Breast epithelium (tissue), 4 donors: ENCODE measurements at regions not wholly inside any gene's neighbourhood (a gene's known extent, or its start where the extent isn't known, plus 50 kb on each side); places are given as distances from the start of the nearest gene placed in this dataset.

Source experiments
- DNase-seq, 2 donors: peaks; one replicate each; pipeline ENCODE4 v3.0.0-alpha.2; 2019; ENCODE audit warnings: low spot score in 2 of 2
- H3K27ac ChIP-seq, 2 donors: fragments of 200-600 bp; sonication (generic) in 1 of 2; one replicate each; pipeline ENCODE4 v1.5.1; 2016 to 2019; ENCODE audit warnings: mild to moderate bottlenecking in 1 of 2
- H3K27me3 ChIP-seq, 2 donors: fragments of 200-600 bp; sonication (generic) in 1 of 2; one replicate each; pipeline versions ENCODE4 v1.5.1 to v1.6.0; 2017 to 2019; ENCODE audit warnings: control low read depth in 1 of 2, mild to moderate bottlenecking in 1 of 2
- H3K36me3 ChIP-seq: fragments of 200-600 bp; one replicate; pipeline ENCODE4 v1.5.1; 2019
- H3K4me1 ChIP-seq, 2 donors: fragments of 200-600 bp; sonication (generic); one replicate each; pipeline ENCODE4 v1.5.1; 2016 to 2019; ENCODE audit warnings: control low read depth in 1 of 2
- H3K4me3 ChIP-seq, 3 donors: fragments of 200-600 bp; sonication (generic); 1 replicate in 2 of 3; 2 replicates in 1 of 3; pipeline ENCODE4 v1.5.1; 2016 to 2019; ENCODE audit warnings: mild to moderate bottlenecking in 3 of 3, moderate library complexity in 2 of 3
- H3K9me3 ChIP-seq, 2 donors: fragments of 200-600 bp; sonication (generic) in 1 of 2; one replicate each; pipeline ENCODE4 v1.5.1; 2016 to 2019; ENCODE audit warnings: control low read depth in 1 of 2
- POLR2A ChIP-seq: fragments of 450-650 bp; IDR thresholded peaks from one replicate; pipeline ENCODE4 v1.6.1; 2016; ENCODE audit warnings: antibody characterized with exemption, mild to moderate bottlenecking, moderate library complexity
- POLR2AphosphoS5 ChIP-seq, 3 donors: sonication (generic); formaldehyde crosslinking; IDR thresholded peaks; one replicate each; pipeline ENCODE4 v1.6.1; 2017; ENCODE audit warnings: antibody characterized with exemption in 3 of 3
- intact Hi-C: fragments of 100-400 bp; cut with DNase I; formaldehyde crosslinking; loops from one replicate; pipeline ENCODE4 v1.15.1; 2023; ENCODE audit warnings: low total_unique reads
- TF ChIP-seq, protein P1 (sequence below), 3 donors: fragments of 450-650 bp; IDR thresholded peaks; one replicate each; pipeline ENCODE4 v1.5.1; 2016 to 2017; ENCODE audit warnings: antibody characterized with exemption in 3 of 3, mild to moderate bottlenecking in 3 of 3, moderate library complexity in 3 of 3

DNA sequence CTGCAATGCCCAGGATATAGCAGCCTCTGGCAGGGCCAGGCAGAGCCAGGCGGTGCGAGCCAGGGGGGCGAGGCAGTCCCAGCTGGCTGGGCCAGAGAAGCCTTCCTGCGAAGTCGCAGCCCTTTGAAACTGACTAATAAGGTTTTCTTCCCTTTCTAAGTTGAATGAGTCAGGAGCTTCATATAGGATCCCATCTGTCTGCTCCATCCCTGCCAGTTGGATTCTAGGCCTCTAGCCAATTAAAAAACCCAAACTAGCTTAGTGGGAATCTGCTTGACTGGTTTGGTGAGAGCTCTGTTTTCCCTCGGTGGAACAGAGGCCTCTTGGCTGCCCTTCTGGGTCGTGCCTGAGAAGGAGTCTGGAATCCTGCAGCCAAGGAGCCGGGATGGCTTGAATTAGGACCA, 70.1 kb upstream of the RAPGEF1 start:
- Histone ChIP-seq H3K27ac (no peak overlapping the region), H3K4me3 (no peak overlapping the region), H3K27me3 (peaks cover 2 to 50% of the 10 kb centered on the region in 2 donors), H3K4me1 (no peaks in the 10 kb centered on the region), H3K36me3 (no peaks in the 10 kb centered on the region), H3K9me3 (no peaks in the 10 kb centered on the region)
- intact Hi-C loops = no loop called here
- TF ChIP-seq, protein P1, sequence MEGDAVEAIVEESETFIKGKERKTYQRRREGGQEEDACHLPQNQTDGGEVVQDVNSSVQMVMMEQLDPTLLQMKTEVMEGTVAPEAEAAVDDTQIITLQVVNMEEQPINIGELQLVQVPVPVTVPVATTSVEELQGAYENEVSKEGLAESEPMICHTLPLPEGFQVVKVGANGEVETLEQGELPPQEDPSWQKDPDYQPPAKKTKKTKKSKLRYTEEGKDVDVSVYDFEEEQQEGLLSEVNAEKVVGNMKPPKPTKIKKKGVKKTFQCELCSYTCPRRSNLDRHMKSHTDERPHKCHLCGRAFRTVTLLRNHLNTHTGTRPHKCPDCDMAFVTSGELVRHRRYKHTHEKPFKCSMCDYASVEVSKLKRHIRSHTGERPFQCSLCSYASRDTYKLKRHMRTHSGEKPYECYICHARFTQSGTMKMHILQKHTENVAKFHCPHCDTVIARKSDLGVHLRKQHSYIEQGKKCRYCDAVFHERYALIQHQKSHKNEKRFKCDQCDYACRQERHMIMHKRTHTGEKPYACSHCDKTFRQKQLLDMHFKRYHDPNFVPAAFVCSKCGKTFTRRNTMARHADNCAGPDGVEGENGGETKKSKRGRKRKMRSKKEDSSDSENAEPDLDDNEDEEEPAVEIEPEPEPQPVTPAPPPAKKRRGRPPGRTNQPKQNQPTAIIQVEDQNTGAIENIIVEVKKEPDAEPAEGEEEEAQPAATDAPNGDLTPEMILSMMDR (IDR thresholded peaks at IDR 0.05) = no peak
- no peak for DNase-seq

DNA sequence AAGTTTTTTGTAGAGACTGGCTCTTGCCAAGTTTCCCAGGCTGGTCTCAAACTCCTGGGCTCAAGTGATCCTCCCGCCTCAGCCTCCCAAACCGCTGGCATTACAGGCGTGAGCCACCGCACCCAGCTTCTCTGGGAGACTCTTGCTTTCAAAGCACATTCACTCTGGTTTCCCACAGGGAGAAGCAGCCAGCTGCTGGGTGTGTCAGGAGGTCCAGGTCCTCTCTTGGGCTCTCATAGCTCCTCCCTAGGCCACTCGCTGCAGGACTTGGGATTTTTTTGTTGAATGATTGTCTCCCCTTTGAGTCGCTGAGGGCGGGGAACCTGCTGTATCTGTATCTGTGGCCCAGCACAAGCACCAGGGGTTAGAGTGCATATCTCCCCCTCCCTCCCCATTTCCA, 68.4 kb upstream of the RAPGEF1 start:
- Histone ChIP-seq H3K4me3 (no peak overlapping the region), H3K36me3 (no peaks in the 10 kb centered on the region), H3K27ac (no peak overlapping the region), H3K9me3 (peaks cover 0 to 3% of the 10 kb centered on the region in 2 donors), H3K27me3 (peaks cover 2 to 44% of the 10 kb centered on the region in 2 donors), H3K4me1 (no peaks in the 10 kb centered on the region)
- intact Hi-C loops = no loop called here
- DNase-seq = no peak
- TF ChIP-seq, protein P1 (IDR thresholded peaks at IDR 0.05) = no peak
- TF ChIP-seq POLR2AphosphoS5 (IDR thresholded peaks at IDR 0.05) (no peak), POLR2A (no peak)

DNA sequence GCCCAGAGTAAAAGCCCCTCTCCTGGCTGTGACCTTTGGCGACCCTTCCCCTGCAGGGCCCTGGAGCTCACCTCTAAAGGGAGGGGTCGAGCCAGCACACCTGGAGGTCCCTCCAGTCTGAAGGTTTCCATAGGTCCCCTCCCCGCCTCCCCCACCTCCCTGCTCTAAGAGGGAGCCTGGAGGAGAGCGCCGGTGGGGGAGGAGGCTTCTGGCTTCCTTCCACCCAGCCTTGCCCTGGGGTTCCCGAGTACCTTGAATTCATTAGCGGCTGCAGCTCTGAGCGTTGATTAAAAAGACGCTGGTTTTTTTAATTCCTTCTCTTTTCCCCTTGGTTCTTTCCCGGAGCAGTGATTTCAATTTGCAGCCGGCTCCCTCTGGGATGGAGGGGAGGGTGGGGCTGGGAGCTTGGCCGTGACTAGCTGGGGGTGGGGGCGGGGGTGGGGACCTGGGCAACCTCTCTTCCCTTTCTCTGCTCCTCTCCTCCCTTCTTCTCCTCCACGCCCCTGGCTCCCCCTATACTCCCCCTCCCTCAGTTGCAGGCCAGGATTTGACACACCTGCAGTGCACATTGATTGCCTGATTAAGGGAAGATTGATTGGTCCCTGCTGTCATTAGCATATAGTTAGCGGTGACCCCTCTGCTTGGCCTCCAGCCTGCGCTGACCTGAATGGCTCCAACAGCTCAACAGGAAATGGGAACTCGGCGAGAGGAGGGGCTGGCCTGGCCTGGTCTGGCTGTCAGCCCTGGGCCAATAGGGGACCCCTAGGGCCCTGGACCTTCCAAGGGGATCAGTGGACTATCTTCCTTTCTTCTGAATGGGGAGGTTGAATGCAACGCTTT, 67.5 kb upstream of the RAPGEF1 start:
- intact Hi-C loops = no loop called here
- peaks cover 0 to 3% of the 10 kb centered on the region in 2 donors for H3K9me3 ChIP-seq
- no peaks in the 10 kb centered on the region for H3K36me3 ChIP-seq
- no peak overlapping the region for H3K27ac ChIP-seq
- TF ChIP-seq POLR2A (no peak), POLR2AphosphoS5 (IDR thresholded peaks at IDR 0.05) (no peak)
- TF ChIP-seq, protein P1 (IDR thresholded peaks at IDR 0.05) = no peak
- H3K4me1 ChIP-seq = no peaks in the 10 kb centered on the region
- no peak for DNase-seq
- H3K4me3 ChIP-seq = no peak overlapping the region
- peaks cover 2 to 44% of the 10 kb centered on the region in 2 donors for H3K27me3 ChIP-seq

DNA sequence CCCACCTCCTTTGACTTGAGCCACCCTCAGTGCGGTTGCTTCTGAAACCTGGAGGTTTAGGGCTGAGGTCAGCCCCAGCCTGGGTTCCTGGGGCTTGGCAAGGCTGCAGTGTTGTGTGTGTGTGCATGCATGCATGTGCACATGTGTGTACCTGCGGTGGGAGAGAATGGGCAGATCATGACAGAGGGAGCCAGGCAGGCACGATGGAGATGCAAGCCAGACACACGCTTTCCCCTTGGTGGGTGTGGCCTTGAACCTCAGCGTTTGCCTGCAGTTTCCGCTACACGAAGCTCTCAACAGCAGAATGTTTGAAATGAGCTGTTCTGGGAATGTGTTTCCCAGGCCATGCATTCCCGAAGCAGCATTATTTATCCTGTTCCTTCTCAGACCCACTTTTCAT, 65.9 kb upstream of the RAPGEF1 start:
- Histone ChIP-seq H3K4me1 (no peaks in the 10 kb centered on the region), H3K36me3 (no peaks in the 10 kb centered on the region), H3K27me3 (peaks cover 2 to 48% of the 10 kb centered on the region in 2 donors), H3K9me3 (peaks cover 0 to 3% of the 10 kb centered on the region in 2 donors), H3K27ac (no peak overlapping the region), H3K4me3 (no peak overlapping the region)
- DNase-seq = no peak
- intact Hi-C loops = no loop called here
- TF ChIP-seq POLR2A = no peak
- TF ChIP-seq POLR2AphosphoS5 (IDR thresholded peaks at IDR 0.05) = no peak
- TF ChIP-seq, protein P1 (IDR thresholded peaks at IDR 0.05) = no peak

DNA sequence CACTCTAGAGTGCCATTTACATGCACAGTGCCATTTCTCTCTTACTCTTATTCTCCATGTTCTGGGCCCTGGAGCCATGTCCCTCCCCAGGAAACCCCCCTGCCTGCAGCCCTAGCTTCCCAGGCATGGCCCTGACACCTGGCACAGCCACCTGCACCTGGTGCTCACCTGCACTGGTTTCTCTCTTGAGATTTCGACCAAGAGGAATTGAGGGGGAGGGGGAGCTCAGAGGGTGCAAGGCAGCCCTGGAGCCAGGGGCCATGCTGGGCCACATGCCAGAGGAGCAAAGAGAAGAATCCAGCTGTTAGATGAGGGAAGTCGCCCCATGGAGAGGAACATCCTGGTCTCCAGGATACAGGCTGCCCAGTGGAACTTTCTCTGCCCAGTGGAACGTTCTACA, 65.0 kb upstream of the RAPGEF1 start:
- no peaks in the 10 kb centered on the region for H3K36me3 ChIP-seq
- DNase-seq = no peak
- H3K27ac ChIP-seq = no peak overlapping the region
- intact Hi-C loops = no loop called here
- no peak for TF ChIP-seq POLR2AphosphoS5 (IDR thresholded peaks at IDR 0.05)
- TF ChIP-seq POLR2A = no peak
- TF ChIP-seq, protein P1 (IDR thresholded peaks at IDR 0.05) = no peak
- no peaks in the 10 kb centered on the region for H3K4me1 ChIP-seq
- peaks cover 0 to 3% of the 10 kb centered on the region in 2 donors for H3K9me3 ChIP-seq
- peaks cover 1 to 48% of the 10 kb centered on the region in 2 donors for H3K27me3 ChIP-seq
- no peak overlapping the region for H3K4me3 ChIP-seq
